ENCODE measurements at regions not wholly inside any gene's neighbourhood (a gene's known extent, or its start where the extent isn't known, plus 50 kb on each side); places are given as distances from the start of the nearest gene placed in this dataset.

- TF ChIP-seq POLR2AphosphoS5 (IDR thresholded peaks at IDR 0.05; ENCODE audit: low read depth, low read length) = no peak
- TF ChIP-seq REST (IDR thresholded peaks at IDR 0.05; ENCODE audit: insufficient read depth in 1 of 2, low read depth in 2 of 2, low read length in 2 of 2) = no peak
These were observed 104.3 kb upstream of the MAX start for GRCh38 chr14:65206448-65207096.
